LNCaP clone FGC (cell line): ENCODE measurements at regions not wholly inside any gene's neighbourhood (a gene's known extent, or its start where the extent isn't known, plus 50 kb on each side); places are given as distances from the start of the nearest gene placed in this dataset.
A peak's percentile ranks its signal among the peaks of the same experiment; 100 is the strongest.

ENCODE experiments used
- DNase-seq: peaks from one replicate; pipeline ENCODE4 v3.0.0-alpha.2; 2011; ENCODE audit warnings: low read depth
- H3K4me3 ChIP-seq: 2 replicates; pipeline ENCODE4 v1.5.1; 2011; ENCODE audit warnings: mild to moderate bottlenecking, low read depth, low read length, control low read depth
- TF ChIP-seq, protein P1 (sequence below): IDR thresholded peaks from 2 replicates; pipeline ENCODE4 v1.5.1; 2012; ENCODE audit warnings: mild to moderate bottlenecking; ENCODE audit not compliant: control insufficient read depth, insufficient read depth; ENCODE audit errors: extremely low read depth

DNA sequence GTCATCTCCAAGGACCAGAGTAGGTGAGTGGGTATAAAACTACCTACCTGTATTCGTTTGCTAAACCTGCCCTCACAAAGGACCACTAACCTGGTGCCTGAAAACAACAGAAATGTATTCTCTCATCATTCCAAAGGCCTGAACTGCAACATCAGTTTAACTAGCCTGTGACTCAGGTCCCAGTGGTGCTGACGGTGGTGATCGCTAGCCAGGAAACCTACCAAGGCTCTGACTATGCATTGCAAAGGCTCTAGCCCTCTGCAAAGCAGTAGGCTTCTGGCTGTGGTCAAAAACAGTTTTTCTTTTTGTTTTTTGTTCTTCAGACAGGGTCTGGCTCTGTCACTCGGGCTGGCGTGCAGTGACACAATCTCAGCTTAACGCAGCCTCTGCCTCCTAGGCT is 107.5 kb downstream of the NPTX2 start:
- TF ChIP-seq, protein P1, sequence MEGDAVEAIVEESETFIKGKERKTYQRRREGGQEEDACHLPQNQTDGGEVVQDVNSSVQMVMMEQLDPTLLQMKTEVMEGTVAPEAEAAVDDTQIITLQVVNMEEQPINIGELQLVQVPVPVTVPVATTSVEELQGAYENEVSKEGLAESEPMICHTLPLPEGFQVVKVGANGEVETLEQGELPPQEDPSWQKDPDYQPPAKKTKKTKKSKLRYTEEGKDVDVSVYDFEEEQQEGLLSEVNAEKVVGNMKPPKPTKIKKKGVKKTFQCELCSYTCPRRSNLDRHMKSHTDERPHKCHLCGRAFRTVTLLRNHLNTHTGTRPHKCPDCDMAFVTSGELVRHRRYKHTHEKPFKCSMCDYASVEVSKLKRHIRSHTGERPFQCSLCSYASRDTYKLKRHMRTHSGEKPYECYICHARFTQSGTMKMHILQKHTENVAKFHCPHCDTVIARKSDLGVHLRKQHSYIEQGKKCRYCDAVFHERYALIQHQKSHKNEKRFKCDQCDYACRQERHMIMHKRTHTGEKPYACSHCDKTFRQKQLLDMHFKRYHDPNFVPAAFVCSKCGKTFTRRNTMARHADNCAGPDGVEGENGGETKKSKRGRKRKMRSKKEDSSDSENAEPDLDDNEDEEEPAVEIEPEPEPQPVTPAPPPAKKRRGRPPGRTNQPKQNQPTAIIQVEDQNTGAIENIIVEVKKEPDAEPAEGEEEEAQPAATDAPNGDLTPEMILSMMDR = no peak
- no peak for DNase-seq
- H3K4me3 ChIP-seq = no peak overlapping the region

DNA sequence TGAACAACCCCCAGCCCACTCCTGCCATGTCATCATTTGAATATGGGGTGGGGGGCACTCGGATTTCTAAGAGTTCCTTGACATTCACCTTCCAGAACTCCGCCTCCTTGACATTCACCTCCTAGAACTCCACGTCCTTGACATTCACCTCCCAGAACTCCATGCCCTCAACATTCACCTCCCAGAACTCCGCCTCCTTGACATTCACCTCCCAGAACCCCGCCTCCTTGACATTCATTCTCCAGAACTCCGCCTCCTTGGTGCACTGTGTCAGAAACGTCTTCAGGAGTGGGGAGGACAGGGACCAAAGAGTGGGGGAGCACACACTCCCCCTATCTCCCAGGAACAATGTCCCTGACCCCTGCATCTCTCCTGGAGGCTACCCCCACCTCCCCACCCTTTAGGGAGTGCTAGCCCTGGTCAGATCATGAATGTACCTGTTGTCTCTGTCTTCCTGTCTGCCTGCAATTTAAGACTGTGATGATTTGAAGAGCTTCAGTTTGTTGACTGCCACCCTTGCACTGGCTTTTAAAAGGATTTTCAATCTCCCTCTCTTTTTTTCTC is 110.1 kb downstream of the NPTX2 start:
- TF ChIP-seq, protein P1 = no peak
- no peak for DNase-seq
- no peak overlapping the region for H3K4me3 ChIP-seq

GRCh38 chr7:98728555-98728954 is 111.5 kb downstream of the NPTX2 start:
- TF ChIP-seq, protein P1 = no peak
- no peak overlapping the region for H3K4me3 ChIP-seq
- DNase-seq = no peak

GRCh38 chr7:98729121-98729520 is 112.0 kb downstream of the NPTX2 start:
- TF ChIP-seq, protein P1 = no peak
- no peak overlapping the region for H3K4me3 ChIP-seq
- DNase-seq = no peak

DNA sequence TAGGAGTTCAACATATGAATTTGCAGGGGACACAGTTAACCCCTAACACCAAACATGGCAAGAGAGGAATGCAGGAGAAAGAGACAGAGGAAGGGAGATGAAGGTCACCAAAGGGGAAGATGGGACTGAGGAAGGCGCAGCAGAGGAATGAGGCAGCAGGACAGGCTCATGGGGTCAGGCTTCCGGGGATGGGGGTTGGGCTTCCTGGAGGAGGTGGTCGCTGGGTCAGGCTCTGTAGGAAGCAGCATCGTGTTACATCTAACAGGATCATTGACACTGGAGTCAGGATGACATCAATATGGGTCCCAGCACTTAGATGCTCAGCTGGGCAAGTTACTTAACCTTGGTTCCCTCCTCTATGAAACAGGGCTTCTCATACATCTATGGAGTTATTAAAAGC is 113.2 kb downstream of the NPTX2 start:
- H3K4me3 ChIP-seq = no peak overlapping the region
- DNase-seq = no peak
- TF ChIP-seq, protein P1 = no peak

- no peak for DNase-seq
- TF ChIP-seq, protein P1 = no peak
Measured at GRCh38 chr7:98731651-98732050, 114.6 kb downstream of the NPTX2 start.

DNA sequence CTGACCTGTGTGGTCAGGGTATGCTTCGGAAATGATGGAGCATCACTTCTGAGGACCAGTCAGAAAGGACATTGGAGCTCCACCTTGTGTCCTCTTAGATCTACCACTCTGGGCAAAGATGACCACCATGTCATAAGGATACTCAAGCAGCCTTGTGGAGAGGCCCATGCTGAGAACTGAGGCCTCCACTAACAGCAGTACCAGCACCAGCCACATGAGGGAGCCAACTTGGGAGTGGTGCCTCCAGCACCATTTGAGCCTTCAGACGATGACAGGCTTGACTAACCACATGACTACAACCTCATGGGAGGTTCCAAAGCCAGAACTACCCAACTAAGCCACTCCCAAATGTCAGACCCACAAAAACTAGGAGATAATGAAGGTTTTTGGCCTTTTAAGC is 116.0 kb downstream of the NPTX2 start:
- DNase-seq = no peak
- H3K4me3 ChIP-seq = no peak overlapping the region
- TF ChIP-seq, protein P1 = peak; percentile 30; the same call in 1 of the 2 replicates

More at GRCh38 chr7:98731651-98732050, 114.6 kb downstream of the NPTX2 start:
- no peak overlapping the region for H3K4me3 ChIP-seq
